ENCODE measurements at regions not wholly inside any gene's neighbourhood (a gene's known extent, or its start where the extent isn't known, plus 50 kb on each side); places are given as distances from the start of the nearest gene placed in this dataset.

DNA sequence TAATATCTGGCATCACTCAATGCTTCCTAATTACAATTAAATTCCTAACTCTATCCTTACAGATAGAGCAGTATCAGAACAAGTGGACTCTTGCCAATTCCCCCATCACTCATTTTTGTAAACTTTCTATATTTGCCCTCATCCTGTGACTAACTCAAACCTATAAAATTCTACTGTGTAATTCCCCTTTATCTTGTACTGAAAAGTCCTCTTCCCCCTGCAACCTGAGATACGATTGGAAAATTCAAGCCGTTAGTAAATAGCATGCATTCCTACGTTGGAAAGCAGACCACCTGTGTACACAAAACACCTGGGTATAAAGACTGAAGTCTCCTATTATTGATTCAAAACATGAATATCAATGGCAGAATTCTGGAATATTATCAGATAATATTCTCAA, 70.4 kb upstream of the KCNQ5 start:
- WGBS, 2 experiments (ENCODE audit: extremely low coverage in 2 of 2, insufficient read length in 1 of 2), result no CpG with 5 or more reads among the region's 3 CpGs
- ChIA-PET POLR2A (ENCODE audit: unreplicated experiment) (no interaction called here), CTCF (no interaction called here)
- H3K56ac ChIP-seq (ENCODE audit: extremely low read depth, insufficient read depth, low read length), result no peak overlapping the region
- H2BK120ac ChIP-seq (ENCODE audit: low read depth, low read length), result peak overlapping the region; percentile 82; the same call in 1 of the 2 replicates
- in situ Hi-C loops (cut with MboI; ENCODE audit: low sequenced_read_pairs), result no loop called here
- H3K14ac ChIP-seq (replicated peaks; ENCODE audit: low read depth, low read length), result 0 out of 2 replicates have a peak overlapping the region, but pooled peaks have one; percentile 32
- no peak overlapping the region for H2BK15ac ChIP-seq (ENCODE audit: low read depth, low read length)
- H4K8ac ChIP-seq (ENCODE audit: low read depth in 2 of 2, low read length in 2 of 2), result no peak overlapping the region; a peak in 1 of 4 replicates
- H2BK5ac ChIP-seq (ENCODE audit: low read depth, low read length, poor library complexity, severe bottlenecking), result peak overlapping the region; percentile 56
- no peaks in the 10 kb centered on the region for H3K27me3 ChIP-seq (ENCODE audit: control insufficient read depth, insufficient read depth, low read length)
- H4K5ac ChIP-seq (ENCODE audit: low read depth, low read length), result no peak overlapping the region; the same call in 1 of the 2 replicates
- no peak overlapping the region for H2AK9ac ChIP-seq (replicated peaks; ENCODE audit: low read depth, low read length, poor library complexity)
- dilution Hi-C loops (cut with HindIII; ENCODE audit: low sequenced_read_pairs, unreplicated experiment), result no loop called here
- no peak for DNase-seq
- no peak overlapping the region for H4K91ac ChIP-seq (ENCODE audit: insufficient read depth, low read depth, low read length)
- H3K4ac ChIP-seq (ENCODE audit: low read depth, low read length), result no peak overlapping the region; the same call in 1 of the 2 replicates
- intact Hi-C loops (cut with micrococcal nuclease), result no loop called here
- no peak overlapping the region for H3K4me2 ChIP-seq (ENCODE audit: low read depth, low read length)
- BruUV-seq (replicated peaks), result no TSS peak
- H3K4me1 ChIP-seq (ENCODE audit: control insufficient read depth, insufficient read depth, low read length), result peaks cover 6% of the 10 kb centered on the region; the same call in 1 of the 2 replicates
- H3K27ac ChIP-seq (ENCODE audit: insufficient read depth, low read length), result no peak overlapping the region
- no peak for ATAC-seq (ENCODE audit: low read depth)
- H3K36me3 ChIP-seq (ENCODE audit: control insufficient read depth, insufficient read depth, low read length), result no peaks in the 10 kb centered on the region
- peak overlapping the region; percentile 35; the same call in 1 of the 2 replicates for H3K18ac ChIP-seq (ENCODE audit: low read depth, low read length)
- H3K9me3 ChIP-seq (ENCODE audit: control insufficient read depth, insufficient read depth, low read length), result no peaks in the 10 kb centered on the region
- no peak overlapping the region for H3K23ac ChIP-seq (ENCODE audit: low read depth, low read length)
- no peak for TF ChIP-seq SMC3 (IDR thresholded peaks at IDR 0.05; ENCODE audit: low read depth, low read length)
- TF ChIP-seq CEBPB (IDR thresholded peaks at IDR 0.05; ENCODE audit: low read depth, low read length), result no peak
- TF ChIP-seq ELK1 (IDR thresholded peaks at IDR 0.05; ENCODE audit: borderline replicate concordance, low read depth, low read length), result no peak
- TF ChIP-seq, protein P1, sequence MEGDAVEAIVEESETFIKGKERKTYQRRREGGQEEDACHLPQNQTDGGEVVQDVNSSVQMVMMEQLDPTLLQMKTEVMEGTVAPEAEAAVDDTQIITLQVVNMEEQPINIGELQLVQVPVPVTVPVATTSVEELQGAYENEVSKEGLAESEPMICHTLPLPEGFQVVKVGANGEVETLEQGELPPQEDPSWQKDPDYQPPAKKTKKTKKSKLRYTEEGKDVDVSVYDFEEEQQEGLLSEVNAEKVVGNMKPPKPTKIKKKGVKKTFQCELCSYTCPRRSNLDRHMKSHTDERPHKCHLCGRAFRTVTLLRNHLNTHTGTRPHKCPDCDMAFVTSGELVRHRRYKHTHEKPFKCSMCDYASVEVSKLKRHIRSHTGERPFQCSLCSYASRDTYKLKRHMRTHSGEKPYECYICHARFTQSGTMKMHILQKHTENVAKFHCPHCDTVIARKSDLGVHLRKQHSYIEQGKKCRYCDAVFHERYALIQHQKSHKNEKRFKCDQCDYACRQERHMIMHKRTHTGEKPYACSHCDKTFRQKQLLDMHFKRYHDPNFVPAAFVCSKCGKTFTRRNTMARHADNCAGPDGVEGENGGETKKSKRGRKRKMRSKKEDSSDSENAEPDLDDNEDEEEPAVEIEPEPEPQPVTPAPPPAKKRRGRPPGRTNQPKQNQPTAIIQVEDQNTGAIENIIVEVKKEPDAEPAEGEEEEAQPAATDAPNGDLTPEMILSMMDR (conservative IDR thresholded peaks at IDR 0.05; ENCODE audit: low read depth, low read length), result no peak
- no peak for TF ChIP-seq POLR2A (IDR thresholded peaks at IDR 0.05; ENCODE audit: low read depth, low read length)
- TF ChIP-seq USF2 (IDR thresholded peaks at IDR 0.05; ENCODE audit: low read depth, low read length), result no peak
- no peak for TF ChIP-seq RAD21 (IDR thresholded peaks at IDR 0.05; ENCODE audit: low read length)
- no peak for TF ChIP-seq MAZ (IDR thresholded peaks at IDR 0.05; ENCODE audit: borderline replicate concordance, low read depth, low read length)
- no peak for TF ChIP-seq RFX5 (IDR thresholded peaks at IDR 0.05; ENCODE audit: low read depth, low read length)
- H2BK20ac ChIP-seq (ENCODE audit: low read depth, low read length), result peak overlapping the region; percentile 60; the same call in 1 of the 2 replicates
- no peak overlapping the region for H3K4me3 ChIP-seq (ENCODE audit: insufficient read depth, low read depth, low read length)
- no peaks in the 10 kb centered on the region for H4K20me1 ChIP-seq (ENCODE audit: insufficient read depth, low read length)
- no peak overlapping the region for H3K9ac ChIP-seq (ENCODE audit: low read depth, low read length)
- no peaks in the 10 kb centered on the region for H3K9me1 ChIP-seq (ENCODE audit: insufficient read depth, low read length)
- no peaks in the 10 kb centered on the region for H3K79me1 ChIP-seq (ENCODE audit: low read depth in 1 of 2, low read length in 2 of 2)
- no peak overlapping the region for H2AK5ac ChIP-seq (ENCODE audit: low read depth, low read length)
- no peak overlapping the region for H2AFZ ChIP-seq (replicated peaks; ENCODE audit: low read length, poor library complexity)
